CD4-positive, alpha-beta T cell treated with Interleukin-21 for 1 hour (primary cell): ENCODE measurements at regions not wholly inside any gene's neighbourhood (a gene's known extent, or its start where the extent isn't known, plus 50 kb on each side); places are given as distances from the start of the nearest gene placed in this dataset.
"Not testable (repeated sequence)": the region's sequence is repeated elsewhere in the genome, so short reads cannot be mapped to it uniquely, and the experiment has no call there.

ENCODE experiments used
- DNase-seq: peaks from one replicate; pipeline ENCODE4 v3.0.0-alpha.2; 2020

- no peak for DNase-seq
Observed at GRCh38 chr12:125314051-125314755, 249.0 kb downstream of the AACS start.

DNA sequence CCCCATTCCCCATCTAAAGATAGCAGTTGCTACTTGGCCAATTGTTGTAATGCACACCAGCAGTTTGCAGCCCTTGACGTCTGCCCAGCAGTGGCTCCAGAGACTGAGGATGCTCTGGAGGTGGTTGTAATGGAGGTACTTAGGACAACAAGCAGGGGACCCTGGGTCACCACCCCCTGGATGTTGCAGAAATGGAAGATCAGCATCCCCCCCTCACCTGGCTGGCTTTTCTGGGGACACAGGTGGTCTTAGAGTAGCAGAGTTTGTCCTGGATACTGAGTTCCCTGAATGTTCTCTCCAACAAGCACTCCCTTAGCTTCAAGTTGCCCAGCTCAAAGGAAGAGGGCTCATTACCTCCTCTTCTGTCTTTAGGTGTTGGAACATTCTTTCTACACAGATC, 250.5 kb downstream of the AACS start:
- DNase-seq = no peak

GRCh38 chr12:125320177-125320576, 254.9 kb downstream of the AACS start:
- no peak for DNase-seq

GRCh38 chr12:125324861-125325490, 259.7 kb downstream of the AACS start:
- no peak for DNase-seq

GRCh38 chr12:125329239-125330102, 264.2 kb downstream of the AACS start:
- DNase-seq = no peak

DNA sequence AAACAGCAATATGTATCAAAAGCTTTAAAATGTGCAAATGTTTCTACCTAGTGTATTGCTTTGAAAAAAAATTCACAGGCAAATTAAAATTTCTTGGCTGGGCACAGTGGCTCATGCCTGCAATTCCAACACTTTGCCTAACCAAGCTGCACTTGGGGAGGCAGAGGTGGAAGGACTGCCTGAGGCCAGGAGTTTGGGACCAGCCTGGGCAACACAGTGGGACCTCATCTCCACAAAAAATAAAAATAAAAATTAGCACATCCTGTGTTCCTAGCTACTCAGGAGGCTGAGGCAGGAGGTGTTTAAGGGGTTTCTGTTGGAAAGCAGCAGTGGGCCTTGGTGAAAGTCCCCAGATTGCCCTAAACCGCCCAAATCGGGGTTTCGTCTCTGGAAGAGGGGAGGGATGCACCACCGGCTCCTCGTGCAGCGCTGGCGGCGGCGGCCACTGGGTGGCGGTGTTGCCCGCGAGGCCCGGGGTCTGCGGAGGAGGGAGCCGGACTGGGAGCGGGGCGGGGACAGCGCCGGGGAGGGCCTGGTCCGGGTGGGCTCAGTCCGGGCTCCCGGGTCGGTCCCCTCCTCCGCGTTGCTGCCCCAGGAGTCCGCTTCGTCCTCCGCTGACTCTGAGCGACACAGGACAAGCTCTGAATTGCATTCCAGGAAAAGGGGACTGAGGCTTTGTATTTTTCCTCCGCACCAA, 265.6 kb downstream of the AACS start:
- DNase-seq = peak; percentile 16

- no peak for DNase-seq
Observed at GRCh38 chr12:125331342-125332052, 266.3 kb downstream of the AACS start.

- no peak for DNase-seq
Observed at GRCh38 chr12:125332900-125333299, 267.7 kb downstream of the AACS start.

DNA sequence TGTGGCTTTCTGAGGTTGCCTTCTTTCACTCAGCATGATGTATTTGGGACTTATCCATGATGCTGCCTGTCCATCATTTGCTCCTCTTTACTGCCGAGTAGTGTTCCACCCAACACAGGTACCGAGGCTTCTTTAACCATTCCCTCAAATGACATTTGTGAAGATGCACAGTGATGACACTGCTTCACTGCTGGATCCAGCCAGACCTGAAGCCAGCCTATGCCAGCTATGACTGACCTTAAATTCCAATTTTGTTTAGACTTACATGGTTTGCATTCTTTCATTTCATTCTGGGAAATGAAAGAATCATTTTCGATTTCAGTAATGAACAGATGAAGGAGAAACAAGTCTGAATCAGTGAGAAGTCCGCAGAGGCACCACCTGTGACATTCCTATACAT, 271.0 kb downstream of the AACS start:
- no peak for DNase-seq

DNA sequence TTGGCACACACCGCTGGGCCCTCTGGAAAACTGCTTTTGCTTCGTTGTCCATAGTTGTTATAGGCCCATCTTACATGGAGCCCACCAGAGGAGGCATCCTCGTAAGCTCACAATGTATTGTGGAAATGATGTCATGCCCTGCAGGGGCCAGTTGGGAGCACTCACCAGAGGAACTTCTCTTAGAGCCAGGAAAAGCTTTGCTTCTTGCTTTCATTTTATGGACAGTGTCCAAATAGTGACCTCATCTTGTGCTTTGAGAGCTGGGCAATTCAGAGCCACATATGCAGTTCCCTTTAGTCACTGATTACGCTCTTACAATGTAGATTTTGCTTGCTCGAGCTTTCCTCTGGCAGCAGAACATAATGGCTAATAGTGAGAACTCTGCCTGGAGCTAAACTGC, 275.6 kb downstream of the AACS start:
- DNase-seq = no peak

DNA sequence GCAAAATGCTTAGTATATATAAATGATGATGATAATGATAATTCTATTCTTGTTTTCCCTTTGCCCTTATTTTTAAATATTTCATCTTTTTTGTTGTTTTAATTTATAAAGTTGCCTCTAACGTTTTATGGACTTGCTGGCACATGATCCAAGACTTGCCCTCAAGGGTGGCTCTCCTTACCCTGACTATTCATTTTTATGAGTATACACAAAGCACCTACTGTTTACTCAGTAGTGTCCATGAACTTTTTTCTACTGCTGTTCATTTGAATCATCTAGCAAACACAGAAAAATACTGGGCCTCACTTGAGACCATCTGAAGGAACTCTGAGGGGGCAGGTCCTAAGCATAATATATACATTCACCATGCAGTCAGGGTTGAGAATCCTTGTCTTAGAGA, 276.2 kb downstream of the AACS start:
- DNase-seq = no peak

GRCh38 chr12:125343649-125344048, 278.4 kb downstream of the AACS start:
- no peak for DNase-seq

DNA sequence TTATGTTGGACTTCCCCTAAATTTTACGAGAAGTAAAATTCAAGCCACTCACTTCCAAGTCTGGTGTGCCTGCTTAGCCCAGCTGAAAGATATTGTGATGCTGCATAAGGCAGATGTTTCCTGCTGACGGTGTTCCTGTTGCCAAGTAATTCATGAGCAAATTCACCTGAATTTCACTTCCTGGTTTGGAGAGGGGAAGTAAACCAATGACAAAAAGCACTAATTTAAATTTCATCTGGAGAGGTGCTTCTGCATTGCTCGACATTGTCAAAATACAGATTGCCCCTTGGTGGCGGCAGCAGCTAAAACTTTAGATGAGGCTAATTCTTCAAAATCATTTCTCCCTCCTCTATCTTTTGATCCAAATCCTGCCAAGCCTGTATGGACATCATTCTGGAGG, 281.1 kb downstream of the AACS start:
- no peak for DNase-seq

GRCh38 chr12:125351788-125352187, 286.6 kb downstream of the AACS start:
- DNase-seq = no peak

DNA sequence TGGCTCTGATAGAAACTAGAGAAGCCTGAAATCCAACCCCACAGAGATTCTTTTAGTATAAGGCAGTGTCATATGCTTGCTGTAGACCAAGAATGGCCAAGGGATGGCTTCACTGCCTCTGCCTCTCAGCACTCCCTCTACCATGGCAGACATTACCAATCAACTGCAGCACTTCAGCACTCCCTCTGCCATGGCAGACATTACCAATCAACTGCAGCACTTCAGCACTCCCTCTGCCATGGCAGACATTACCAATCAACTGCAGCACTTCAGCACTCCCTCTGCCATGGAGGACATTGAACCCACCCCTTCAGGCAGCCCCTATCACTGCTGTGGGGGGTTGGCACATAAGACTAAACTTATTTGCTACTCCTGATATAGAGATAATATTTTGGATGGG, 287.8 kb downstream of the AACS start:
- DNase-seq = not testable (repeated sequence)

- DNase-seq = no peak
Observed at GRCh38 chr12:125353871-125354270, 288.6 kb downstream of the AACS start.

GRCh38 chr12:125355614-125356013, 290.4 kb downstream of the AACS start:
- no peak for DNase-seq

DNA sequence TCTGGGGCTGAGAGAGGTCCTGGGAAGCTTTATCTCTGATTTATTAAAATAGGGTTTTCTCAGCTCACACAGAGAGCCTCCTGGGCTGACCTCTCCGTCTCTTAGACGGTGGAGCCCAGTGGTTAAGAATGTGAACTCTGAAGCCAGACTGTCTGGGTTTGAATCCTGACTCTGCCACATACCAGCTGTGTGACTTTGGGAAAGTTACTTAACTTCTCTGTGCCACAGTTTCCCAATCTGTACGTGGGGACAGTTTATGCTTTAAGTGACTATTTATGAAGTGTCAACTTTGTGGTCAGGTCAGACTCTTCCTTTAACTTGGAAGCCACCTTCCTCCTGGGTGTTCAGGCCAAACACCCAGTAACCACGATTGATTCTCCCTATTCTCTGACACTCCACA, 290.9 kb downstream of the AACS start:
- DNase-seq = no peak

DNA sequence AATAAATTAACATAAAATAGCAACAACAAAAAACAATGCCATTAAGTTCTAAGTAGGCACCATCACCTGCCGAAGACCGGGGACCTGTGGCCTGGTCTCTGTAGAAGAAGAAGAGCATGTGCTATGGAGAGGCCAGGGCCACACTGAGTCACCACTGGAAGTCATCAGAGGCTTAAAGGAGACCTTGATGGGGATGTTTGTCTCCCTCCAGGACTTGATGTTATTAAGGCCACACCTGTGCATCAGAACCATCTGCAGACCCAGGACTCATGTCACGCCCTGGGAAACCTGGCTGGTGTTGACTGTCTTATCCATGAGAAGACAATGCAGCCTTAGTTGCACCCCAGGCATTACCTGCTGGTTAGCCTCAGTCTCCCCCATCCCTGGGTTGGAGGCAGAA, 292.3 kb downstream of the AACS start:
- DNase-seq = no peak

DNA sequence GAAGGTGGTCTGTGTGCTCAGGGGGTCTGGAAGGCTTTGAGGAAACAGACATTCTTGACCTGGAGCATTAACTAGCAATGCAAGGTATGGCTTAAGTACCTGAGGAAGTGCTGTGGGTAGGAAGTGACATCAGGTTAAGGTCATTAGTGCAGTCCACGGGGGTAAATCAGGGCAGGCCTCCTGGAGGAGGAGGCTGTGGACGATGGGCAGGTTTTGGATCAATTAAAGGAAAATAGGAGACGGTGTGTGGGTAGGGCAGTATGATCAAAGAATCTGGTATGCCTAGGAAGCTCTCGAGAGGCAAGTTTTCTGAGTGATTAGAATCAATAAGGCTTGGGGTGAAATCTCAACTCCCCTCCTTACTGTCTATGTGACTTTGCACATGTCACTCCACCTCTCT, 295.3 kb downstream of the AACS start:
- DNase-seq = no peak

DNA sequence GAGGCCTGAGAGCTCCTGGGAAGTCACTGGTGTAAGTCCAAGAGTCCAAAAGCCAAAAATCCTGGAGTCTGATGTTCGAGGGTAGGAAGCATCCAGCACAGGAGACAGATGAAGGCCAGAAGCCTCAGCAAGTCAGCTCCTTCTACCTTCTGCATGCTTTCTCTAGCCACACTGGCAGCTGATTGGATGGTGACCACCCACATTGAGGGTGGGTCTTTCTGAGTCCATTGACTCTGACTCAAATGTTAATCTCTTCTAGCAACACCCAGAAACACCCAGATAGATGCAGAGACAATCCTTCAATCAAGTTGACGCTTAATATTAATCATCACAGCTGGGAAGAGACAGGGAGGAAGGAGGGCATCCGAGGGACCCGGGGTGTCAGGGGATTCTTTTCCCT, 305.8 kb downstream of the AACS start:
- DNase-seq = no peak

GRCh38 chr12:125372085-125372484, 306.9 kb downstream of the AACS start:
- DNase-seq = no peak

DNA sequence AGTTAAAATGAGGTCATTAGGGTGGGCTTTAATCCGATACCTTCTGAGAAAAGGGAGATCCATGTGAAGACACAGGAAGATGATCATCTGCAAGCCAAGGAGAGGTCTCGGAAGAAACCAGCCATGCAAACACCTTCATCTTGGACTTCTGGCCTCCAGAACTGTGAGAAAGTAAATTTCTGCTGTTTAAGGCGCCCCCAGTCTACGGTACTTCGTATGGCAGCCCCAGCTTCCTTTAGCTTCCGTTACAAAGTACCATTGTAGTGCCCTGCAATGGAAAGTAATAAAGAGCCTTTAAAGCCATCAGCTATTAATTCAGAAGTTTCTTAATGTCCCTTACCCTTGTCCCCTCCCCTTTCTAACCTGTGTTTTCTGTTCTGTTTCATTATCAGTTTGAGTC, 308.1 kb downstream of the AACS start:
- DNase-seq = no peak
